ENCODE measurements at regions not wholly inside any gene's neighbourhood (a gene's known extent, or its start where the extent isn't known, plus 50 kb on each side); places are given as distances from the start of the nearest gene placed in this dataset.

- no peak for FAIRE-seq
- DNase-seq (ENCODE audit: low spot score) = no peak
Measured at GRCh38 chr5:176175101-176175852, 62.9 kb upstream of the SIMC1 start.

- DNase-seq (ENCODE audit: low spot score) (no peak), FAIRE-seq (no peak)
Measured at GRCh38 chr5:176176231-176176630, 62.0 kb upstream of the SIMC1 start.

GRCh38 chr5:176178789-176179188 is 59.4 kb upstream of the SIMC1 start:
- FAIRE-seq = no peak

GRCh38 chr5:176180339-176180738 is 57.9 kb upstream of the SIMC1 start:
- DNase-seq (ENCODE audit: low spot score) = no peak
- FAIRE-seq = no peak

More at GRCh38 chr5:176178789-176179188, 59.4 kb upstream of the SIMC1 start:
- no peak for DNase-seq (ENCODE audit: low spot score)

GRCh38 chr5:176180781-176181180 is 57.4 kb upstream of the SIMC1 start:
- FAIRE-seq (no peak), DNase-seq (ENCODE audit: low spot score) (no peak)

- no peak for FAIRE-seq
- DNase-seq (ENCODE audit: low spot score) = peak; percentile 45
Measured at GRCh38 chr5:176181271-176181855, 56.9 kb upstream of the SIMC1 start.

GRCh38 chr5:176183321-176184074 is 54.7 kb upstream of the SIMC1 start:
- DNase-seq (ENCODE audit: low spot score) (no peak), FAIRE-seq (no peak)

- DNase-seq (ENCODE audit: low spot score) (no peak), FAIRE-seq (no peak)
Measured at GRCh38 chr5:176184608-176185132, 53.6 kb upstream of the SIMC1 start.

- no peak for DNase-seq (ENCODE audit: low spot score)
- FAIRE-seq = no peak
Measured at GRCh38 chr5:176185133-176185733, 53.0 kb upstream of the SIMC1 start.

- no peak for FAIRE-seq
- DNase-seq (ENCODE audit: low spot score) = no peak
Measured at GRCh38 chr5:176186107-176186506, 52.1 kb upstream of the SIMC1 start.

- FAIRE-seq = no peak
- no peak for DNase-seq (ENCODE audit: low spot score)
Measured at GRCh38 chr5:176187276-176188062, 50.8 kb upstream of the SIMC1 start.

GRCh38 chr5:176188085-176188484 is 50.1 kb upstream of the SIMC1 start:
- FAIRE-seq (no peak), DNase-seq (ENCODE audit: low spot score) (no peak)

Measured in RCC 7860 (cell line).